PFSK-1 (cell line): ENCODE measurements at regions not wholly inside any gene's neighbourhood (a gene's known extent, or its start where the extent isn't known, plus 50 kb on each side); places are given as distances from the start of the nearest gene placed in this dataset.

Experiments used
- FOXP2 ChIP-seq: optimal IDR thresholded peaks from 2 replicates; pipeline ENCODE3; 2011; ENCODE audit warnings: borderline replicate concordance, control low read depth, inconsistent platforms; ENCODE audit not compliant: insufficient read depth; ENCODE audit errors: extremely low read length, extremely low read depth
- POLR2AphosphoS5 ChIP-seq: IDR thresholded peaks from 2 replicates; pipeline ENCODE4 v1.6.1; 2012; ENCODE audit warnings: low read depth, mild to moderate bottlenecking, control low read depth, low read length, moderate library complexity
- SIN3A ChIP-seq: IDR thresholded peaks from 2 replicates; pipeline ENCODE4 v1.6.1; 2012; ENCODE audit warnings: mild to moderate bottlenecking, low read length, moderate library complexity, borderline replicate concordance; ENCODE audit not compliant: insufficient read depth
- TAF1 ChIP-seq: IDR thresholded peaks from 2 replicates; pipeline ENCODE4 v1.6.1; 2012; ENCODE audit warnings: low read length, control low read depth, borderline replicate concordance; ENCODE audit not compliant: insufficient read depth
- TF ChIP-seq, protein P1 (sequence below), 2 experiments: IDR thresholded peaks; 2 replicates each; pipeline versions ENCODE4 v1.6.1 to v1.8.0; 2011 to 2012; ENCODE audit warnings: low read depth in 2 of 2, low read length in 2 of 2, control low read depth in 1 of 2, inconsistent platforms in 1 of 2, mild to moderate bottlenecking in 1 of 2, moderate library complexity in 1 of 2; ENCODE audit not compliant: insufficient read depth in 1 of 2

DNA sequence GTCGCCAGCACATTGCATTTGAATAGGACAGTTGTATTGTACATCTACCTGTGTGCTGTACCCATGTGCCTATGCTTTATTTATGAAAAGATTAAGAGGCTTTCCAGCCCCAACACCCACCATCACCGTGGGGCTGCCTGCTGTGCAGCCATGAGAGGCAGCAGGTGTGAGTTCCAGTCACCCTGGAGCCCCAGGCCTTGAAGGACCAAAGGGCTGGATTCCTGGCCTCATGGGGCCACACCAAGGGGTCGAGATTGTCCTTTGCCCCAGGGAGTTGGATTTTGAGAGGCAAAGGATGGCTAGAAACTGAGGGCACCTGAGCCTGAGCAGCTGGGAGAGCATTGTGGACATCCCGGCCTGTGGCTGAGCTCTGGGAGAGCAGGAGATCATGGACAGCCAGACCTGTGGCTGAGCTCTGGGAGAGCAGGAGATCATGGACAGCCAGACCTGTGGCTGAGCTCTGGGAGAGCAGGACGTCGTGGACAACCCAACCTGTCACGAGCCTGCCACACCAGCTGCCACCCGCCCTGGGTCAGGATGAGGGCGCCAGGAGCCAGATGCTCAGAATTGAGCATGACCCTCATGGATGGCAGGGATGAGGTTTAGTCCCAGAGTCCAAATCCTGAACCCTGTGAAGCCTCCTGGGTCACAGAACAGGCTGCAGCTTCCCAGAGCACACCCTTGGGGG lies 182.5 kb upstream of the RAB6C start:
- TF ChIP-seq SIN3A (no peak), POLR2AphosphoS5 (no peak), FOXP2 (no peak)
- TF ChIP-seq, protein P1, sequence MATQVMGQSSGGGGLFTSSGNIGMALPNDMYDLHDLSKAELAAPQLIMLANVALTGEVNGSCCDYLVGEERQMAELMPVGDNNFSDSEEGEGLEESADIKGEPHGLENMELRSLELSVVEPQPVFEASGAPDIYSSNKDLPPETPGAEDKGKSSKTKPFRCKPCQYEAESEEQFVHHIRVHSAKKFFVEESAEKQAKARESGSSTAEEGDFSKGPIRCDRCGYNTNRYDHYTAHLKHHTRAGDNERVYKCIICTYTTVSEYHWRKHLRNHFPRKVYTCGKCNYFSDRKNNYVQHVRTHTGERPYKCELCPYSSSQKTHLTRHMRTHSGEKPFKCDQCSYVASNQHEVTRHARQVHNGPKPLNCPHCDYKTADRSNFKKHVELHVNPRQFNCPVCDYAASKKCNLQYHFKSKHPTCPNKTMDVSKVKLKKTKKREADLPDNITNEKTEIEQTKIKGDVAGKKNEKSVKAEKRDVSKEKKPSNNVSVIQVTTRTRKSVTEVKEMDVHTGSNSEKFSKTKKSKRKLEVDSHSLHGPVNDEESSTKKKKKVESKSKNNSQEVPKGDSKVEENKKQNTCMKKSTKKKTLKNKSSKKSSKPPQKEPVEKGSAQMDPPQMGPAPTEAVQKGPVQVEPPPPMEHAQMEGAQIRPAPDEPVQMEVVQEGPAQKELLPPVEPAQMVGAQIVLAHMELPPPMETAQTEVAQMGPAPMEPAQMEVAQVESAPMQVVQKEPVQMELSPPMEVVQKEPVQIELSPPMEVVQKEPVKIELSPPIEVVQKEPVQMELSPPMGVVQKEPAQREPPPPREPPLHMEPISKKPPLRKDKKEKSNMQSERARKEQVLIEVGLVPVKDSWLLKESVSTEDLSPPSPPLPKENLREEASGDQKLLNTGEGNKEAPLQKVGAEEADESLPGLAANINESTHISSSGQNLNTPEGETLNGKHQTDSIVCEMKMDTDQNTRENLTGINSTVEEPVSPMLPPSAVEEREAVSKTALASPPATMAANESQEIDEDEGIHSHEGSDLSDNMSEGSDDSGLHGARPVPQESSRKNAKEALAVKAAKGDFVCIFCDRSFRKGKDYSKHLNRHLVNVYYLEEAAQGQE (IDR thresholded peaks at IDR 0.05; ENCODE audit: insufficient read depth in 1 of 2, low read depth in 2 of 2, low read length in 2 of 2) = no peak

GRCh38 chr2:129797489-129798300 lies 181.8 kb upstream of the RAB6C start:
- TF ChIP-seq POLR2AphosphoS5 = no peak
- TF ChIP-seq TAF1 = no peak
- TF ChIP-seq, protein P1 (IDR thresholded peaks at IDR 0.05; ENCODE audit: insufficient read depth in 1 of 2, low read depth in 2 of 2, low read length in 2 of 2) = no peak
- no peak for TF ChIP-seq FOXP2
- no peak for TF ChIP-seq SIN3A

DNA sequence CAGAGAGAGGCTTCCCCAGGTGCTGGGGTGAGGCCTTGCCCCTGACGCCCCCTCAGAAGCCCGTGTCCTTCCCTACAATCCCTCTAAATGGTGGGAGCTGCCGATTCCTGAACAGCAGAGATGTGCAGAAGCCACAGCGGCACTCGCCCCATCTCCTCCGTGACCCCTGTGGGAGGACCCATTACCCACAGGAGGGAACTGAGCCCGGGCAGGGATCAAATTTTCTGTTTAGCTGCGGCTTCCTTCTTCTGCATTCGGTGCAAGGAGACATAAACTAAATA lies 181.2 kb upstream of the RAB6C start:
- TF ChIP-seq TAF1 (no peak), POLR2AphosphoS5 (no peak), SIN3A (no peak), FOXP2 (no peak)
- TF ChIP-seq, protein P1 (IDR thresholded peaks at IDR 0.05; ENCODE audit: insufficient read depth in 1 of 2, low read depth in 2 of 2, low read length in 2 of 2) = no peak

GRCh38 chr2:129798626-129799025 lies 180.8 kb upstream of the RAB6C start:
- TF ChIP-seq SIN3A (no peak), TAF1 (no peak), FOXP2 (no peak)
- TF ChIP-seq, protein P1 (IDR thresholded peaks at IDR 0.05; ENCODE audit: insufficient read depth in 1 of 2, low read depth in 2 of 2, low read length in 2 of 2) = no peak
